ENCODE measurements at regions not wholly inside any gene's neighbourhood (a gene's known extent, or its start where the extent isn't known, plus 50 kb on each side); places are given as distances from the start of the nearest gene placed in this dataset.
A peak's percentile ranks its signal among the peaks of the same experiment; 100 is the strongest.

DNA sequence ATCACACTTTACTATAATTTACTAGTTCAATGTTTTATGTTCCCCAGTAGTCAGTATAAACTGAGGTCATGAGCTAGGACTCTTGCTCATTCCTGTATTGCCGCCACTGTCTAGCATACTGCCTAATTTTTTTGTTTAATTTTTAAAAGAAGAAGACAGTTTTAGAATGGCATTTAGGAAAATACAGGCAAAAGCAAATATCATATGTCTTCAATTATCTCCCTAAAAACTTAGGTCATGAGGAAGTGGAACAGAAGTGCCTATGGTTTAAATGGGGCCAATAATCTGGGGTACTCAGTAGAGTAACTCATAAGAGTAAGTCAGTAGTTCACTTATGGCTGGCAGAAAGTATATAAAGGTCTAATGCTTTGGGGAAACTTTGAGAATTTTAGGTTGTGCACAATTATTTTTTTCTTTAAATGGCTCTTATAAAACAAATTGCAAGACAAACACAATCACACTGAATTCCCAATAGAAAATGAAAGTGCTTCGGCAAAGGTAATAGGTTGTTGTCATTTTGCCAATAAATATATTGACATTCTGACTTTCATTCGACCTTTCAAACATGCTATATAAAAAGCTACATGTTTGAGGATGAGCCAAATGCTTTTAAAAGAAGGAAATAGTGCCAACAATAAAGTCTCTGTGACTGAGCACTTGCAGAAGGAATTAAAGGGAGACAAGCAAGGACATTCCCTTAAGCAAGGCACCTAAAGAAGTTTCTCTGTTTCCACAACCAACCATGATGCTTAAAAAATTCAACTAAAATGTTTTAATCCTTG, 390.1 kb downstream of the PDGFC start:
- no peak overlapping the region for H3K27ac ChIP-seq

DNA sequence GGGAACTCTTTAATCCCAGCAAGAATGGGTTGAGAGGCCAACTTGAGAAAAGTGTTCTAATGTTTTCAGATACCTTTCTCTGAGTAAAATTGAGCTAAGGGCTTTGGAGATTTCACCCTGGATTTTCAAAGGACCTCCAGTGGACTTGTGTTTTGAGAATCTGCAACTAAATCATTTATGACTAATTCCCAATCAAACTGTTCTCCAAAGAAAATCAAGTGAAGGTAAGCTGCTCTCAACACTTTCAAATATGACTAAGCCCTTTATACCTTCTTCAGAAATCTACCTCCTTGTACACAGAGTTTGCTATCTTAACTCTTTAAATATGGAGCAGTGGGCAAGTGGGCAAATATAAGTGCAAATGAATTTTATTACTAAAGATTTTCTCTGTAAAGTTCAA, 392.9 kb downstream of the PDGFC start:
- TF ChIP-seq ZFX (IDR thresholded peaks at IDR 0.05), result no peak
- TF ChIP-seq, protein P1, sequence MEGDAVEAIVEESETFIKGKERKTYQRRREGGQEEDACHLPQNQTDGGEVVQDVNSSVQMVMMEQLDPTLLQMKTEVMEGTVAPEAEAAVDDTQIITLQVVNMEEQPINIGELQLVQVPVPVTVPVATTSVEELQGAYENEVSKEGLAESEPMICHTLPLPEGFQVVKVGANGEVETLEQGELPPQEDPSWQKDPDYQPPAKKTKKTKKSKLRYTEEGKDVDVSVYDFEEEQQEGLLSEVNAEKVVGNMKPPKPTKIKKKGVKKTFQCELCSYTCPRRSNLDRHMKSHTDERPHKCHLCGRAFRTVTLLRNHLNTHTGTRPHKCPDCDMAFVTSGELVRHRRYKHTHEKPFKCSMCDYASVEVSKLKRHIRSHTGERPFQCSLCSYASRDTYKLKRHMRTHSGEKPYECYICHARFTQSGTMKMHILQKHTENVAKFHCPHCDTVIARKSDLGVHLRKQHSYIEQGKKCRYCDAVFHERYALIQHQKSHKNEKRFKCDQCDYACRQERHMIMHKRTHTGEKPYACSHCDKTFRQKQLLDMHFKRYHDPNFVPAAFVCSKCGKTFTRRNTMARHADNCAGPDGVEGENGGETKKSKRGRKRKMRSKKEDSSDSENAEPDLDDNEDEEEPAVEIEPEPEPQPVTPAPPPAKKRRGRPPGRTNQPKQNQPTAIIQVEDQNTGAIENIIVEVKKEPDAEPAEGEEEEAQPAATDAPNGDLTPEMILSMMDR (conservative IDR thresholded peaks at IDR 0.05), result no peak

More for the DNA sequence above, 390.1 kb downstream of the PDGFC start:
- TF ChIP-seq, protein P1 (conservative IDR thresholded peaks at IDR 0.05), result no peak
- no peak for TF ChIP-seq ZFX (IDR thresholded peaks at IDR 0.05)

DNA sequence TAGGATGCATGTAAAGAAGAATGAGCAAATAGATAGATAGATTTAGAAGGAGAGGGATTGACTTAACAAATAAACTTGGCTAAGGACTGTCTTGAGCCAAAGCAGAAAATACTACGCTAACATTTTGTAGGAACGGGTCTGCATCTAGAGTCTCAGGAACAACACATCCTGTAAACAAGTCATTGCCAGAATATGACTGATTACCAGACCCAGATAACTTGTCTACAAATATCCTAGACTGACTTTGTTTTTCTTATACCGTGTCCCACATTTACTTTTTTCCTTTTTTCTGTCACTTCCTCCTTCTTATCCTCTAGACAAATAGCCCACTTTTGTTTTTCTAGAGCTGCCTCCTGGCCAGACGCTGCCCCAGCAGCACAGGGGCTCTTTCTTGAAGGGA, 393.6 kb downstream of the PDGFC start:
- no peak overlapping the region for H3K27ac ChIP-seq
- TF ChIP-seq, protein P1 (conservative IDR thresholded peaks at IDR 0.05), result no peak
- no peak for TF ChIP-seq ZFX (IDR thresholded peaks at IDR 0.05)

More for the DNA sequence above, 392.9 kb downstream of the PDGFC start:
- no peak overlapping the region for H3K27ac ChIP-seq

DNA sequence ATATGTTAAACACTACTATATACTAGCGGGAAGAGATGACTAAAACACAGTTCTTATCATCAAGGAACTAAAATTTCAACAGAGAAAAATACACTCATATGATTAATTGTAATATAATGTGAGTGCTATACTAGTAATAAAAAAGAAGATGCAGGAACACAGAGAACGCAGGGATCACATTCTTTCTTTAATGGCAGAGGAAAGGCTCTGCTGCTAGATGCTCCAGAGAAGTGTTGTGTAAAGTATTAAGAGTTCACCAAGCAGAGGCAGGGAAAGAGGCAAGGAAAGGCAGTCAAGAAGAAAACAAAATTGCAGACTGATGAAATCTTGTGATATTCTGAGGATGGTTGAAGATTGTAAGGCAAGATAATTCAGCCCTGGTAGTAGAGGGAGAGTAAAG, 394.7 kb downstream of the PDGFC start:
- TF ChIP-seq, protein P1 (conservative IDR thresholded peaks at IDR 0.05), result no peak
- no peak for TF ChIP-seq ZFX (IDR thresholded peaks at IDR 0.05)
- H3K27ac ChIP-seq, result no peak overlapping the region

DNA sequence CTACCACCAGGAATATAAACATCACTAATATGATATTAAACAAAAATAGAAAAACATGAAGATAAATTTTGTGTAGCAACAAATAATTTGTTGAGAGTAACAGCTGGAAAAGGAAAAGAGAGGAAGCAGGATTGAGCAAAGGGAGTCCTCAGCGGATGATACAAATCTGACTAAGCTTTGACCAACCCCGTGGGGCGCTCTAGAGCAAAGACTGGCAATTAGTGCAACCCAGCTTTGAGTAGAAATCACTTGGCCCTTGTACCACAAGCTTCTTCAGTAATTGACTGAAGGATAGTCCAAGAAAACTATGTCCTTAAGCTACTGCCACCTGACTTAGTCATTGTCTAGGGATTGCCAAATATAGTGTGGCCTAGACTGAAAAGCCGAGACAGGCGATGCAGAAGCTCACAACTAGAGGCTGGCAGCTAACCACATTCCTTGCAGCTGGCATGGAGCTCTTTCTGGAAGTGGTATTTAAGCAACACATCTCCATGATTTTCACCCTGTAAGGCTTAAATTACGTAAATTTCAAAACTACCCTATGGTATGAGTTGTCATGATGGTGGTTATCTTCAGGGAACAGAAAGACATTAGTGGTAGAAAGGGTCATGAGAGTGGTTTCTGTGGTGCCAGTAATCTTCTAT, 396.0 kb downstream of the PDGFC start:
- TF ChIP-seq, protein P1 (conservative IDR thresholded peaks at IDR 0.05), result peak; percentile 39
- no peak for TF ChIP-seq ZFX (IDR thresholded peaks at IDR 0.05)
- no peak overlapping the region for H3K27ac ChIP-seq

DNA sequence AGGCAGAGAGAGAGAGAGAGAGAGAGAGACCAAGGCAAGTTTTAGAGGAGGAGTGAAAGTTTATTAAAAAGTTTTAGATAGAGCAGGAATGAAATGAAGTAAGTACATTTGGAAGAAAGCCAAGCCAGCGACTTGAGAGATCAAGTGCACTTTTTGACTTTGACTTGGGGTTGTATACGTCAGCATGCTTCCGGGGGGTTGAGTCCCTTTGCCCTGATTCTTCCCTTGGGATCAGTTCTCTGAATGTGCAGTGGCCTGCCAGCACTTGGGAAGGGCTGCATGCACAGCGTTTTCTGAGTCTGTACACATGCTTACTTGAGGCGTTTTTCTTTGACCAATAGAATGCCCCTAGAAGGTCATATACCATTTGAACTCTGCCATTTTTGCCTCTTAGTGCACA, 400.5 kb downstream of the PDGFC start:
- TF ChIP-seq, protein P1 (conservative IDR thresholded peaks at IDR 0.05), result no peak
- TF ChIP-seq ZFX (IDR thresholded peaks at IDR 0.05), result no peak
- no peak overlapping the region for H3K27ac ChIP-seq

DNA sequence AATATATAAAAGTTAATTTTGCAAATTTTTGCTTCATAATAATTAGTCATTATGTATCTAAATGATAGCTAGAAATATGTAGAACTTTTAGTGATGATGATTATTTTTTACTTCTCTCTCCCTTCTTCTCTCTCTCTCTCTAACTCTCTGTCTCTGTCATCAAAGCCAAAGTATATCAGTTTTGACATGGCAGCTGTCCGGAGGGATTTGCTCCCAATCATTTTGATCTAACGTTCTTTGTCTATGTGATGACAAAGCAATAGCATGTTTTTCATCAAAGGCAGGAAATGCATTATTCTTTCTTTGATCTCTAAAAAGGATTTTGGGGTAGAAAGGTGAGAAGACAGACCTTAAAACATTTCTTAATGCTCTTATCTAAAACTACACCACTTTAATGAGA, 402.1 kb downstream of the PDGFC start:
- TF ChIP-seq, protein P1 (conservative IDR thresholded peaks at IDR 0.05), result no peak
- TF ChIP-seq ZFX (IDR thresholded peaks at IDR 0.05), result no peak
- H3K27ac ChIP-seq, result no peak overlapping the region
